ENCODE measurements at regions not wholly inside any gene's neighbourhood (a gene's known extent, or its start where the extent isn't known, plus 50 kb on each side); places are given as distances from the start of the nearest gene placed in this dataset.
"Not testable (repeated sequence)": the region's sequence is repeated elsewhere in the genome, so short reads cannot be mapped to it uniquely, and the experiment has no call there.

DNA sequence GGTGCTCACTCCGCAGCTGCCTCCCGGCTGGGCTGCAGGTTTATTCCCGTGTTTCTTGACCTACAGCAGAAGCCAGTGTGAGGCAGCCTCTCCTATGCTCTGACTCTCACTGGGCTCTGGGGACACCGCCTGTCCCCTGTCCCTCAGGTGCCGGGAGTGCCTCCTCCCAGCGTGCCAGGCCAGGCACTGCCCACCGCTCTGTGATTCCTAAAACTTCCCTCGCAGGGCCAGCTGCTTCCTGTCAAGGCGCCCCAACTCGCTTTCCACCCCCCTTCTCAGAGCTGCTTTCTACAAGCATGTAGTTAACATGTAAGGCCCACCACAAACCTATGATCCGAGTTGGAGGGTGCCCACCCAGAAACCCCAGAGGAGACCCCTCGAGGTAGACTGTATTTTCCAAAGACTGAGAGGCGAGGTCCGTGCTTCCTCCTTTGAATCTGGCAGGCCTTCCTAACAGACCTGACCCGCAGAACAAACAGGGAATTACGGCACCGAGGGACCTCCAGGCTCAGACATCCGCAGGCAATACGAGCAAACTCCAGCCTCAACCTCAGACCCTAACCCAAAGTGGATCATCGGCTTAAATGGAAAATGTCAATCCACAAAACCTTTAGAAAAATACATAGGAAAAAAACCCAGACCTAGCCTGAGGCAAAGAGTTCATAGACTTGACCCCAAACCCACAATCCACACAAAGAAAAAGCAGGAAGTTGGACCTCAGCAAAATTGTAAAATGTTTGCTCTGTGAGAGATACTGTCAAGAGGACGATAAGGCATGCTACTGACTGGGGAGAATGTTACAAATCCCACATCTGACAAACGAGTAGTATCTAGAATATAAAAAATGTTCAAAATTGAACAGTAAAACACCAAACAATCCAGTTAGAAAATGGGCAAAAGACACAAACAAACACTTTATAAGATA lies 121.3 kb upstream of the IQSEC1 start:
- no peak for DNase-seq (ENCODE audit: low spot score)

DNA sequence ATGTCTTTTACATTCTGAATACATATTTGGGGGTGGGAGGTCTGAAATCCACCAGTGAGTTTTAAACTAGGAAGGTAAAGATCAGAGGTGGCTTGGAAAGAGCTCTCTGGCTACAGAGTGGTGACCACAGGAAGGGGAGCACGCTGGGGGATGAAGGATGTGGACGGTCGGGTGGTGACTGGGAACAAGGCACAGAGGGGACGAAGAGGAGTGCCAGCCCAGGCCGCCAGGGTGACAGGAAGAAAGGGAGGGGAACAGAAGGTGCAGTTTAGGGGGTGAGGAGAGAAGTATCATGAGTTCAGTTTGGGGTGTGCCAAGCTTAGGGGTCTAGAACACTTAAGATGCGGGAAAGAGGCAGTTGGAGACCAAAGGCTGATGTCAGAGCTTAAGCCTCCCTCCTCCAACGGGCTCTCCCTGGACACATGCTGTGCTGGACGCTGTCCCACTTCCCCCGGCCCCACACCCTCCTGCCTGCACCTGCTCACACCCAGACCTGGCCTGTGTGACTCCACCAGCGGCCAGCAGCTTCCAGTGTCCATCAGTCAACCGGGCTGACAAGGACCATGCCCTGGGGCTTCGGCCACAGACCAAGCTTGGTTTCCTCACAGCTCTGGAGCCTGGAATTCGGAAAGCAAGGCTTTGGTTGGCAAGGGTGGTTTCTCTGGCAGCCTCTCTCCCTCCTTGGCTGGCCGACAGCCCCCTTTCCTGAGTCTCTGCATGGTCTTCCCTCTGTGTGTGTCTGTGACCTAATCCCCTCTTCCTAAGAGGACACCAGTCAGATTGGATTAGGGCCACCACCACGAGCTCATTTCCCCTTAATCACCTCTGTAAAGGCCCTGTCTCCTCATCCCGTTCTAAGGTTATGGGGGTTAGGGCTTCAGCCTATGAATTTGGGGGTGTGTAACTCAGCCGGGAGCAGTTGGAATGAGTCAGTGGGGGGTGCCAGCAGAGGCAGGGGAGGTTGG lies 120.4 kb upstream of the IQSEC1 start:
- no peak for DNase-seq (ENCODE audit: low spot score)

DNA sequence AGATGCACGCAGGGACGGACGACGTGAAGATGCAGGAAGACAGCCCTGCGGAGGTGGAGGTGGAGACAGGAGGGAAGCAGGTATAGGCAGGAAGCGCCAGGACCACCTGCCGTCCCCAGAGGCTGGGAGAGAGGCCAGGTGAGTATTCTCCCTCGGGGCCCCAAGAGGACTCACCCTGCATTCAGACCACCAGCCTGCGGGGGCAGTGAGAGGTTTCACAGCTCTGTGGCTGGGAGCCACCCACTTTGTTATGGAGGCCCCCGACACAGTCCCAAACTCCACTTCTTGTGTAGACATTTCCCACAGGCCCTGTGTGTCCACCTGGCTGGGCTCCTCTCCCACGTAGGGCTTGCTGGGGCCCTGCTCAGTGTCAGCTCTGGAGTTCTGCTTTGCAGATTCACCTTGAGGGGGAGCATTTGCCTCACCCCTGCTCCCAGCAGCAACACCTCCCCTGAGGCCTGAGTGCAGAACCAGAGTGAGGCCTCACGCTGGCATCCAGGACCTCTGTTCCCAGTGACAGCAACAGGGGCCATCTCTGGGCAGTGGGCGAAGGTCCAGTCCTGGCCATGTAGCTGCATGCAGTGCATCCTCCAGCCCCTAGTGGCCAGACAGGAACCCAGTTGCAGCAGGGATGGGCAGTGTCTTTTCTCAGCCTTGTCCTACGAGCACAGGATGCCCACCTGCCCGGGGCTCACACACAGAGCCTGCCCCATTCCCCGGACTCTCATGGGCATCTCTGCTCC lies 119.4 kb upstream of the IQSEC1 start:
- no peak for DNase-seq (ENCODE audit: low spot score)

DNA sequence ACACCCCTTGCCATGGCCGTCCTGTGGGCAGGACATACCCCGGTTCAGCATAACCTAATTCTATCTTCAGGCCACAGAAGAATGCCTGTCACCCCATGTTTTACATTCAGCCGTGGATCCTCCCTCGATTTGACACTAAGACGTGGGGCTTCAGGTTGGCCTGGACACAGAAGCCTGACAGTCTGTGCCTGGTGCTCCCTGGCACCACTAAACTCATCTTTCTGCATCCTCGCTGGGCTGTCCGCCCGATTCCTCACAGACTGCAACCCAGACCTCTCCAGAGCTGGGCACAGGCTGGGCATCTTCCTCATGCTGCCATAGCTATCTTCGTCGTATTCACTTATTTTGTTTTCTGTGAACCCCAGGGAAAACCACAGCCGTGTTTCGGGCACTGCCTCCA lies 117.8 kb upstream of the IQSEC1 start:
- DNase-seq (ENCODE audit: low spot score), result no peak

DNA sequence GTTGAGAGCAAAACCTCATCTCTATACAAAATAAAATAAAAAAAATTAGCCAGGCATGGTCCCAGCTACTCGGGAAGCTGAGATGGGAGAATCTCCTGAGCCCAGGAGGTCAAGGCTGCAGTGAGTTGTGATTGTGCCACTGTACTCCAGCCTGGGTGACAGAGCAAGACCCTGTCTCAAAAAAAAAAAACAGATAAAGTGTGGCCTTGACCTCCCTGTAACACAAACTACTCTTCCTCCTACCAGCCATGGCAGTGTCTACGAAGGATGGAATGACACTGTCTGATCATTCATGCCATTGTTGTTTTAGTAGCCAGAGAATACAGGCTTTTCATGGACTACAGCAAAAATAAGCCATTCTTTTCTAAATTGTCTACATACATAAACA lies 117.1 kb upstream of the IQSEC1 start:
- no peak for DNase-seq (ENCODE audit: low spot score)

DNA sequence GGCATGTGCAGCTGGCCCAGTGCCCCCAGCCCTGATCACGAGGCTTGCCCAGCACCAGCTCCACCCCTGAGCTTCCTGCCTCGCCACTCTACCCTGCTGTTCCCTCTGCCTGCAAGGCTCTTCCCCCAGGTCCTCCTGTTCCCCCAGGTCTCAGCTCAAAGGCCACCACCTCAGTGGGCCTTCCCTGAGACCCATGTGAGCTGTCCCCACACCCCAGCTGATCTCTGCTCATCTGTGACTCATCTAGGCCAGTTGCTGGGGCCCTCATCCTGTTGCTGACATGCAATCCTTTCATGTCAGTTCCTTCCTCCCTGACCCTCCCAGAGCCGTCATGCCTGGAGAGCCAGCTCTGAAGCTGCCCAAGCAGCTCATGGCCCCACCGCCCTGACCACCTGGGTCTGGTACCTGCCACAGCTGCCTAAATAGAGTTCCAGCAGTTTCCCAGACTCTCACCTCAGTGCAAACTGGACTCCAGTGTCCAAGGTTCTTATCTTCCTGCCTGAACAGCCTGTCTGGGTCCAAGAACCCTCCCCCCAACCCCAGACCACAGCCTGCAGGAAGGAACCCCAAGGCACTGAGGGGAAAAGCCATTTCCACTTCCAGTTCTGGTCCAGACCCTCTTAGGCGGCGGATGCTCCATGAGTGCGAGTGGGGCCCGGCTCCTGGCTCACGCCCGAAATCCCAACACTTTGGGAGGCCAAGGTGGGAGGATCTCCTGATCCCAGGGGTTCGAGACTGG lies 116.6 kb upstream of the IQSEC1 start:
- DNase-seq (ENCODE audit: low spot score), result no peak

DNA sequence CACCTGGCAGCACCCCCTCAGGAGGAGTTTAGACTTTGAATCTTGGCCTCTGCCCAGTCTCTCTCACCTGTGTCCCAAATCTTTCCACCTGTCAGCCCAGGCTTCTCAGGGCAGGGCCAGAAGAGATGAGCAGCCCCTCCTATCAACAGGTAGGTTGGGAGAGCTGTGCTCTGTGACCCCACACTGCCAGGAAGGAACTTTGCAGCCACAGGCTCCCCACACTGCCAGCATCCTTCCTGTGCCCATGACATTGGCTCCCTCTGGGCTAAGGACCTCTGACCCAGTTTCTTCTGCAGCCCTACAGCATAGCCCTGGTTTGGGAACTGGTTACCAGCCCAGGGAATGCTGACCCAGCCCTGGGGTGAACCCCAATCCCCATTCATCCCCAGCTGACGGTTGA lies 115.7 kb upstream of the IQSEC1 start:
- no peak for DNase-seq (ENCODE audit: low spot score)

DNA sequence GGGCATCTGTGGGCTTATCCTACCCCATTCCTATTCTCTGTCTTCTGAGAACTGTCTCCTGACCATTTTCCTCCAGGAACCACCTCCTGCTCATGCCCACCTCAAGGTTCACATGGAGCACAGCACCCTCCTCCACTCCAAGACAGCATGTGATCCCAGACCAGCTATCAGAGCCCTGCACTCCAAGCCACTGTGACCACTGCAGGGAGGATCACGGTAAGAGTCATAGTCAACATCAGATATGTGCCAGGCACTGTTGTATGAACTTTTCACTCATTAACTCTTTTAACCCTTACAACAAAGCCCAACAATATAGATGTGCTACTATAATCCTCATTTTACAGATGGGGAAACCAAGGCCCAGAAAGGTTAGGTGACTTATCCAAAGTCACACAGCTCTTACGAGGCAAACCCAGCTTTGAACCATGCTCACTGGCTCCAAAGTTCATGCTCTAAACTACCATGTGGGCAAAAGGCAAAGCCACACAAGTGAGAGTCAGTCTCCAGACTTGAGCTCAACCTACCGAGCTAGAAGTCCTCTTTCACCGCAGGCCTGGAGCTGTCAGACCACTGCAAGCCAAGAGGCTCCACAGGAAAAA lies 115.1 kb upstream of the IQSEC1 start:
- DNase-seq (ENCODE audit: low spot score), result no peak

DNA sequence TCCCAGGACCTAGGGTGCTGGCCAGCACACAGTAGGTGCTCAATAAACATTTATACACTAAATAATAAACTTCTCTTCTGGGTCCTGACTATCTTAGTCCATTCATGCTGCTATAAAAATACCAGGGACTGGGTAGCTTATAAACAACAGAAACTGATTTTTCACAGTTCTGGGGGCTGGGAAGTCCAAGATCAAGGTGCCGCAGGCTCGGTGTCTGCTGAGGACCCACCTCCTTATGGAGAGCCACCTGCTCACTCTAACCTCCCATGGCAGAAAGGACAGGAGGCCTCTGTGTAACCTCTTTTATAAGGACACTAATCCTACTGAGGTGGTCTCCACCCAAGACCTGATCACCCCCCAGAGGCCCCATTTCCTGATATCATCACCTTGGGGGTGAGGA lies 114.4 kb upstream of the IQSEC1 start:
- no peak for DNase-seq (ENCODE audit: low spot score)

DNA sequence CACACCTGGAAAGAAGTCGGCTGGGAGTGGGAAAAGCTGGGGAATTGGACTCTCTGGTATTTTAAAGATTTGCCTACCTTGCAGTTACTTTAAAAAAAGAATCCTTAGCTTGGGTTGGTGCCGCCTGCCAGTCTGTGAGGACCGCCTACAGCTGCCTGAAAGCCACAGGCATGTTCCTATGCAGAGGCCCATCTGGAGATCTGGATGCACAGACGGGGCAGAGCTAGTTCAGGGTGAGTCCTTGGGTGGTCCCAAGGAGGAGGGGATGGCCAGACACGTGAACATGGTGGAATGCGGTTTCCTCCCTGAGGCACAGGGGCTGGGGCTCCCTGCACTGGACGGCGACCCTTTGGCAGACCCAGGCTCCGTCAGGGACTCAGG lies 113.2 kb upstream of the IQSEC1 start:
- DNase-seq (ENCODE audit: low spot score), result no peak

DNA sequence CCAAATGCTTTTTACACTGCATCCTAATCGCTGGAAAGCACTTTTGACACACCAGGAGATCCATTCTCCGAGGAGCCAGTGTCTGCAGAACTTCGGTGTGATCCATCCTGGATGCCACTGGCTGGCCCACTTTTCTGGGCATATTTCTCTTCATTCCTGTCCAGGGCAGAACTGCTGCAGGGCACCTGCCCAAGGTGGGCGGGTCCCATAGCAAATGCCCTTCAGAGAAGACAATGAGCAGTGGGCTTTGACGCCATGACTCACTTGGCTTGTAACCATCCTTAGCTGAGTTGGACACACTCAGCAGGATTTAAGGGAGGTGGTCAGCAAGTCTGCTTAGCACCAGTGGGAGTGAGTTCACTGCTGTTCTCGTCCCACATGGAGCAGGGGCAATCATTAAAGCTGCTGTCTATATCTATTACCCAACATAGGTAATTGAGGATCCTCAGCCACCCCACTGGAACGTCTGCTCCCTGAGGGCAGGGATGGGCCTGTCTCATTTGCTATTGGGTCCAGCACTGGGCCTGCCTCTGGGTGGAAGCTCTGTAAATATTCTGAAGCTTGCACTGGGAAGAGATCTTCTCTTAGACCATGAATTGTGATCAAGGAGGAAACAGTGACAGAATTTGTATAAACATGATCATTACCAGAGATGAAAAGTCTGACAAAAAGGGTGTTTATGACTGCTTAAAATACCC lies 112.7 kb upstream of the IQSEC1 start:
- DNase-seq (ENCODE audit: low spot score), result no peak

DNA sequence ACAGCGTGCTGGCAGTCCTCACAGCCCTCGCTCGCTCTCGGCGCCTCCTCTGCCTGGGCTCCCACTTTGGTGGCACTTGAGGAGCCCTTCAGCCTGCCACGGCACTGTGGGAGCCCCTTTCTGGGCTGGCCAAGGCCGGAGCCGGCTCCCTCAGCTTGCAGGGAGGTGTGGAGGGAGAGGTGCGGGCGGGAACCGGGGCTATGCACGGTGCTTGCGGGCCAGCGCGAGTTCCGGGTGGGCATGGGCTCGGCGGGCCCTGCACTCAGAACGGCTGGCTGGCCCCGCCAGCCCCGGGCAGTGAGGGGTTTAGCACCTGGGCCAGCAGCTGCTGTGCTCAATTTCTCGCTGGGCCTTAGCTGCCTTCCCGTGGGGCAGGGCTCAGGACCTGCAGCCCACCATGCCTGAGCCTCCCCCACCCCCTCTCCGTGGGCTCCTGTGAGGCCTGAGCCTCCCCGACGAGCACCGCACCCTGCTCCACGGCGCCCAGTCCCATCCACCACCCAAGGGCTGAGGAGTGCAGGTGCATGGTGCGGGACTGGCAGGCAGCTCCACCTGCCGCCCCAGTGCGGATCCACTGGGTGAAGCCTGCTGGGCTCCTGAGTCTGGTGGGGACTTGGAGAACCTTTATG lies 106.5 kb upstream of the IQSEC1 start:
- not testable (repeated sequence) for DNase-seq (ENCODE audit: low spot score)

DNA sequence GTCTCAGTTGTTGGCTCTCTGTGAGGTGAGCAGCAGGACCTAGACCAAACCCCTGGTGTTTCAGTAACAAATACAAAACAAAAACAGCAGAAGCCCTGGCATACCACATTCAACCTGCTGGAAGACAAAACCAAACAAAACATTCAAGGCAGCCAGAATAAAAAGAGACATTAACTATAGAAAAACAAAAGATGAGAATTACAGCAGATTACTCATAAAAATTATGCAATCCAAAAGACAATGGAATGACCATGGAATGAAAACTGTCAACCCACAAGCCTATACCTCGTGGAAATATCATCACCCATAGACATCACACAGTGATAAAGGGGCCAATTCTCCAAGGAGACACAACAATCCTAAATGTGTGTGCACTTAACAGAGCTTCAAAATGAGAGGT lies 106.0 kb upstream of the IQSEC1 start:
- DNase-seq (ENCODE audit: low spot score), result no peak

DNA sequence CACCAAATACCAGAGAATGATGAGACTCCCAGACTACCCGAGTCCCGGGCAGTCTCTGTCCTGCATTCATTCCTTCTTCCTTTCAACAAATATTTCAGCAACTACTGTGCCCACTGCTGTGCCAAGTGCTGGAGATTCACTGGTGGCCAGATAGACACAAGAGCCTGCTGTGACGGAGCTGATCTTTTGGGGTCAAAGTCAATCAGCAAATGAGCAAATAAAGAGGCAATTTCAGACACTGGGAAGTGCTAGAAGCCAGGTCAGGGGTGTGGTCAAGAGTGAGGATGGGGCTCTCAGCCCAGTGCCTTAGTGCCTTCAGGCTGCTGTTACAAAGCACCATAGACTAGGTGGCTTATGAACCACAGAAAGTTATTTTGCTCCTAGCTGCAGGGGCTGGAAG lies 104.9 kb upstream of the IQSEC1 start:
- no peak for DNase-seq (ENCODE audit: low spot score)

DNA sequence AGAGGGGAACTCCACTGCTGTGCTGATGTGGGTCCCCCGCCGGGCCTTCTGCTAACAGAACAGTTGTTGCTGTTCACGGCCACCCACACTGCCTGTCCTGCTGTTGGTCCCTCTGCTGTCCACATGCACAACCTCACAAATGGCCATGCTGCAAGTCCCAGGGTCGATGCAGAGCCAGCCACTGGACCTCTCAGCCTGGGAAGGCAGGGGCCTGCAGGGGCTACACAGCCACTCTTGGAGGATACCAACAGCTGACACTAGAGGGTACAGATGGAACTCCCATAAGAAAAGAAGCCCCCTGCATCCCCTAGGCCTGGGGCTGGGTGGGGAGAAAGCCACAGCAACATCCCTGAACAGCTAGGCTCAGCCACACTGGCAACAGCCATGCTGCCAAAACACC lies 104.4 kb upstream of the IQSEC1 start:
- no peak for DNase-seq (ENCODE audit: low spot score)

DNA sequence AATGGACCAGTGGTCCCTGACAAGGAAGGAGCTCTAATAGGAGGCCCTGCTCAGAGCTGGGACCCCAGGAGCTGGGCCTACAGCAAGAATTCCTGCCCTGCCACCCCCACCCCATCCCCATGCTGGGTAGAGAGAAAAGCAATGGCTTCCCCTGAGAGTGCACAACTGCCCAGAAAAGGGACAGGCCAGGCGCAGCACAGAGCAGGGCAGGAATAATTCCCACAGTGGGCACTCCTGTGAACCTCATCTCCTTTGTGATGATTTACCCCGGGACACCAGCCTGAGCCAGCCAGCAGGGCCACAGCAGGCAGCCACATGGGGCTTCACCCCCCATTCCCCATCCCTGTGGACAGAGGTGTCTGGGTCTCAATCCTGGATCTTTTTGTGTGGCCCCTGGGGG lies 104.0 kb upstream of the IQSEC1 start:
- DNase-seq (ENCODE audit: low spot score), result no peak

DNA sequence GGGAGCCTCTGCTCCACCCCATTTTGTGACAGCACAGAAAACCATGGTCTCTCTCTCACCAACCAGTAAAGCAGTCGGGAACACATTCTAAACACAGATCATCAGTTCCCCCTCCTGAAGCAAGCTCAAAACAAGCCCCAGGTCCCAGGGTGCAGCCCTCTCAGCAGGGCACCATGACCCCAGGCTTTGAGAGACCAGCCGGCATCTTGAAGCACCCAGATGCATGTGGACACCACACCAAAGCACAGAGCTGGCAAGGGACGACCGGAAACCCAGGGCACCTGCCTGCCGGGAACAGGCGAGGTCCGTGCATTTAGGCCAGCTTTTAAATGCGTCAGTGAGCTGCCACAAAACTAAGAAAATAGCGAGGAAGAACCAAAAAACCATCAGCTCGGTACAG lies 103.2 kb upstream of the IQSEC1 start:
- DNase-seq (ENCODE audit: low spot score), result no peak

DNA sequence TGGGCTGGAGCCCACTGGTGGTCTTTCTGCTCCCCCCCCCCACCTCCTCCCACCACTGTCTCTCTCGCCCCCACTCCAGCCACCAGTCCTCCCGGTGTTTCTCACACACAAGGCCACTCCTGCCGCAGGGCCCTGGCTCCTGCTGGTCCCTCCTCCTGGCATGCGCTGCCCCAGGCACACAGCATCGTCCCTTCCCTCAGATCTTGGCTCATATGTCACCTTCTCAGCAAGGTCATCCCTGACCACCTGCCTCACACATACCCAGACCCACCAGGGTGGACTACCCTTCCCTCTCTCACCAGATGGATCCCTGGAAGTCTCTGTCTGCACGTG lies 101.5 kb upstream of the IQSEC1 start:
- DNase-seq (ENCODE audit: low spot score), result no peak

DNA sequence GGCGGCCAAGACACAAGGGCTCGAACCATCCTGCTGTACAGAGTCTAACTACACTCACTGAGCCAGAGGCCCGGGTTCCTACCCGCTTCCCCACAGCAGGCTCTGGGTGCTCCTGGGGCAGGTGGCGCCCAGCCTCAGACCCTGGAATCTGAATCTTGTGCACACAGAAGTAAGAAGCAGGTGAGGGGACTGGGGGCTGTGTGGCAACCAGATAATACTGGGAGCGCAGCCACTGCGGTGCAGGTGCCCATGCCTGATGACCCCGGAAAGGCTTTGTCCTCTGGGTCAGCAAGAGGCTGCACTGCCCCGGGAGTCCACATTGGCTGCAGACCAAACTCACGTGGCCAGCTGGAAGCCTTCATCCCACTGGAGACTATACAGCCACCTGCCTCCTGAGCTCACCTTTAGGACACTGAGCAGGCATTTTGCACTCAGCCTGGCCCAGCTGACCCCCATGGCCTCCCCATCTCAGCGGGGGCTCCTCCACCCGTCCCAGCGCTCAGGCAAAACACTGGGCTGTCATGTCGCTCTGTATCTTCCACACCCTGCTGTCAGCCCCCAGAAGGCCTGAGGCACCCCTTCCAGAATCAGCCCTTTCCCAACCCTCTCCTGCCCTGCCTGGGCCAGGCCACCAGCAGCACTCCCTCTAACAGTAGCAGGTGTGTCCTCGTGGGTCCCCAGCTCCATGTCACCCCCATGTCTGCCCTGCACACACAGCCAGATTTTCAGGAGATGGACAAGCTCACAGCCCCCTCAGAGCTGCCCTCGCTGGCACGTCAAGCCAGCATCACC lies 101.0 kb upstream of the IQSEC1 start:
- no peak for DNase-seq (ENCODE audit: low spot score)

Measured in mucosa of gallbladder (tissue), 1 donor.